ENCODE measurements at regions not wholly inside any gene's neighbourhood (a gene's known extent, or its start where the extent isn't known, plus 50 kb on each side); places are given as distances from the start of the nearest gene placed in this dataset.

- TF ChIP-seq KDM1A (IDR thresholded peaks at IDR 0.05; ENCODE audit: borderline replicate concordance) (no peak), NR2C1 (IDR thresholded peaks at IDR 0.05) (no peak), CTCF (IDR thresholded peaks at IDR 0.05 in 2 of 3, conservative IDR thresholded peaks at IDR 0.05 in 1 of 3; ENCODE audit: control insufficient read depth in 2 of 3, extremely low read depth in 1 of 3, insufficient read depth in 1 of 3, low read depth in 3 of 3, low read length in 3 of 3) (no peak), POLR2A (IDR thresholded peaks at IDR 0.05; ENCODE audit: low read depth, low read length) (no peak), ZNF592 (IDR thresholded peaks at IDR 0.05) (no peak), ZBTB33 (IDR thresholded peaks at IDR 0.05) (no peak), ZBTB11 (CRISPR knock-in tag; IDR thresholded peaks at IDR 0.05) (no peak)
- TF ChIP-seq, protein P1, sequence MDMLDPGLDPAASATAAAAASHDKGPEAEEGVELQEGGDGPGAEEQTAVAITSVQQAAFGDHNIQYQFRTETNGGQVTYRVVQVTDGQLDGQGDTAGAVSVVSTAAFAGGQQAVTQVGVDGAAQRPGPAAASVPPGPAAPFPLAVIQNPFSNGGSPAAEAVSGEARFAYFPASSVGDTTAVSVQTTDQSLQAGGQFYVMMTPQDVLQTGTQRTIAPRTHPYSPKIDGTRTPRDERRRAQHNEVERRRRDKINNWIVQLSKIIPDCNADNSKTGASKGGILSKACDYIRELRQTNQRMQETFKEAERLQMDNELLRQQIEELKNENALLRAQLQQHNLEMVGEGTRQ (IDR thresholded peaks at IDR 0.05; ENCODE audit: borderline replicate concordance, low read depth, low read length) = no peak
- TF ChIP-seq, protein P2, sequence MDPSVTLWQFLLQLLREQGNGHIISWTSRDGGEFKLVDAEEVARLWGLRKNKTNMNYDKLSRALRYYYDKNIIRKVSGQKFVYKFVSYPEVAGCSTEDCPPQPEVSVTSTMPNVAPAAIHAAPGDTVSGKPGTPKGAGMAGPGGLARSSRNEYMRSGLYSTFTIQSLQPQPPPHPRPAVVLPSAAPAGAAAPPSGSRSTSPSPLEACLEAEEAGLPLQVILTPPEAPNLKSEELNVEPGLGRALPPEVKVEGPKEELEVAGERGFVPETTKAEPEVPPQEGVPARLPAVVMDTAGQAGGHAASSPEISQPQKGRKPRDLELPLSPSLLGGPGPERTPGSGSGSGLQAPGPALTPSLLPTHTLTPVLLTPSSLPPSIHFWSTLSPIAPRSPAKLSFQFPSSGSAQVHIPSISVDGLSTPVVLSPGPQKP (IDR thresholded peaks at IDR 0.05; ENCODE audit: low read depth, low read length) = no peak
These were observed 54.8 kb downstream of the BMAL2 start for GRCh38 chr12:27387473-27387872.

Measured in GM12878 (cell line).